Fibroblast of gingiva (primary cell): ENCODE measurements at regions not wholly inside any gene's neighbourhood (a gene's known extent, or its start where the extent isn't known, plus 50 kb on each side); places are given as distances from the start of the nearest gene placed in this dataset.

Experiments
- DNase-seq: peaks from one replicate; pipeline ENCODE4 v3.0.0-alpha.2; 2011; ENCODE audit warnings: low read depth

- DNase-seq: no peak
Measured at GRCh38 chr11:19519912-19520641, 192.6 kb upstream of the NAV2 start.

- DNase-seq: no peak
Measured at GRCh38 chr11:19519353-19519752, 193.3 kb upstream of the NAV2 start.

- no peak for DNase-seq
Measured at GRCh38 chr11:19513253-19513652, 199.4 kb upstream of the NAV2 start.

GRCh38 chr11:19512618-19513017 is 200.0 kb upstream of the NAV2 start:
- peak; percentile 16 for DNase-seq

GRCh38 chr11:19511413-19512183 is 201.0 kb upstream of the NAV2 start:
- peak; percentile 47 for DNase-seq

- DNase-seq: no peak
Measured at GRCh38 chr11:19511066-19511412, 201.6 kb upstream of the NAV2 start.

GRCh38 chr11:19510468-19510867 is 202.2 kb upstream of the NAV2 start:
- DNase-seq: no peak

- DNase-seq: no peak
Measured at GRCh38 chr11:19509215-19509614, 203.4 kb upstream of the NAV2 start.

GRCh38 chr11:19508165-19508564 is 204.5 kb upstream of the NAV2 start:
- DNase-seq: peak; percentile 11

- no peak for DNase-seq
Measured at GRCh38 chr11:19506816-19507486, 205.7 kb upstream of the NAV2 start.

- DNase-seq: no peak
Measured at GRCh38 chr11:19502691-19503253, 209.9 kb upstream of the NAV2 start.

GRCh38 chr11:19501631-19502030 is 211.0 kb upstream of the NAV2 start:
- no peak for DNase-seq

- peak; percentile 63 for DNase-seq
Measured at GRCh38 chr11:19499999-19500398, 212.6 kb upstream of the NAV2 start.

- DNase-seq: peak; percentile 35
Measured at GRCh38 chr11:19499026-19499669, 213.5 kb upstream of the NAV2 start.

- DNase-seq: no peak
Measured at GRCh38 chr11:19493446-19494213, 219.0 kb upstream of the NAV2 start.

- DNase-seq: no peak
Measured at GRCh38 chr11:19482319-19483100, 230.1 kb upstream of the NAV2 start.

GRCh38 chr11:19480540-19480939 is 232.1 kb upstream of the NAV2 start:
- DNase-seq: no peak

- DNase-seq: no peak
Measured at GRCh38 chr11:19478891-19479290, 233.7 kb upstream of the NAV2 start.

- DNase-seq: no peak
Measured at GRCh38 chr11:19474954-19475721, 234.4 kb upstream of the E2F8 start.

- no peak for DNase-seq
Measured at GRCh38 chr11:19474211-19474610, 233.5 kb upstream of the E2F8 start.
